HCT116 (cell line): ENCODE measurements at regions not wholly inside any gene's neighbourhood (a gene's known extent, or its start where the extent isn't known, plus 50 kb on each side); places are given as distances from the start of the nearest gene placed in this dataset.

Experiments
- ATAC-seq: fragments of 200-7000 bp; cut with Tn5 transposase; 2 replicates; pipeline ENCODE4 v1.9.1; 2020; ENCODE audit warnings: mild to moderate bottlenecking, moderate library complexity
- BruUV-seq: library from RNA; stranded (reverse); fragments of 400-500 nt; replicated peaks from 2 replicates; lab custom pipeline; 2021; lab: Mats Ljungman, UMichigan
- CTCF ChIA-PET: fragments of 300-600 bp; sonication (Branson Sonifier 250); formaldehyde crosslinking; loops from one replicate; lab custom pipeline; 2021; ENCODE audit warnings: antibody characterized with exemption; lab: Charles Lee
- POLR2A ChIA-PET: fragments of 300-600, 350-600 bp; sonication (Branson Sonifier 250); formaldehyde crosslinking; loops from one replicate; lab custom pipeline; 2021; ENCODE audit warnings: antibody characterized with exemption; lab: Charles Lee
- RAD21 ChIA-PET, 2 experiments: fragments of 300-600 bp; sonication (Branson Sonifier 250); formaldehyde crosslinking; loops; one replicate each; lab custom pipeline; 2023; ENCODE audit warnings: low total read pairs in 2 of 2; ENCODE audit not compliant: uncharacterized antibody in 2 of 2, unreplicated experiment in 2 of 2, low non-redundant PET in 1 of 2; lab: Charles Lee
- DNase-seq: peaks from one replicate; pipeline ENCODE4 v3.0.0-alpha.2; 2010; ENCODE audit warnings: low read depth, low spot score
- H2AFZ ChIP-seq: fragments of 200-600 bp; shearing (Covaris generic), sonication (generic); 2 replicates; pipeline ENCODE4 v1.6.1; 2017; ENCODE audit warnings: low read depth, mixed run types, mixed read lengths, antibody characterized with exemption, low read length; ENCODE audit not compliant: poor library complexity, severe bottlenecking
- H3K27ac ChIP-seq: 2 replicates; pipeline ENCODE4 v1.5.1; 2012; ENCODE audit warnings: low read depth, low read length
- H3K27me3 ChIP-seq: fragments of 200-600 bp; sonication (generic); 2 replicates; pipeline ENCODE4 v1.6.1; 2016; ENCODE audit warnings: mixed run types, low read length, mixed read lengths; ENCODE audit not compliant: insufficient read depth
- H3K36me3 ChIP-seq, 2 experiments: fragments of 200-500 bp in 1 of 2; fragments of 200-600 bp in 1 of 2; sonication (Bioruptor generic) in 1 of 2; sonication (generic) in 1 of 2; 2 replicates each; pipeline versions ENCODE4 v1.5.1 to v1.6.1; 2014 to 2016; ENCODE audit warnings: low read length in 2 of 2, inconsistent platforms in 1 of 2, mixed read lengths in 1 of 2, mixed run types in 1 of 2; ENCODE audit not compliant: insufficient read depth in 2 of 2, control insufficient read depth in 1 of 2
- H3K4me1 ChIP-seq, 2 experiments: fragments of 200-600 bp in 1 of 2; sonication (generic) in 1 of 2; 2 replicates each; pipeline versions ENCODE4 v1.5.1 to v1.6.1; 2012 to 2017; ENCODE audit warnings: low read length in 2 of 2, inconsistent platforms in 1 of 2, mild to moderate bottlenecking in 1 of 2, mixed read lengths in 1 of 2, mixed run types in 1 of 2, moderate library complexity in 1 of 2; ENCODE audit not compliant: insufficient read depth in 2 of 2, control insufficient read depth in 1 of 2
- H3K4me2 ChIP-seq: fragments of 200-600 bp; sonication (generic); 2 replicates; pipeline ENCODE4 v1.6.1; 2017; ENCODE audit warnings: mixed run types, low read length, mixed read lengths
- H3K4me3 ChIP-seq, 2 experiments: fragments of 200-600 bp in 1 of 2; sonication (generic) in 1 of 2; replicated peaks in 1 of 2; 2 replicates each; pipeline ENCODE4 v1.5.1; 2011 to 2016; ENCODE audit warnings: low read length in 2 of 2, control low read depth in 1 of 2, low read depth in 1 of 2, mild to moderate bottlenecking in 1 of 2, mixed read lengths in 1 of 2, mixed run types in 1 of 2
- H3K79me2 ChIP-seq: fragments of 200-600 bp; sonication (generic); 2 replicates; pipeline ENCODE4 v1.6.1; 2017; ENCODE audit warnings: mild to moderate bottlenecking, mixed run types, low read length, moderate library complexity, mixed read lengths; ENCODE audit not compliant: insufficient read depth
- H3K9ac ChIP-seq: fragments of 200-600 bp; sonication (generic); 2 replicates; pipeline ENCODE4 v1.6.1; 2016; ENCODE audit warnings: low read length, mixed read lengths
- H3K9me2 ChIP-seq: fragments of 200-600 bp; sonication (generic), shearing (Covaris generic); 2 replicates; pipeline ENCODE4 v1.6.1; 2017; ENCODE audit warnings: mixed run types, mild to moderate bottlenecking, moderate library complexity; ENCODE audit not compliant: insufficient read depth
- H3K9me3 ChIP-seq, 2 experiments: fragments of 200-500 bp in 1 of 2; fragments of 200-600 bp in 1 of 2; sonication (Bioruptor generic) in 1 of 2; sonication (generic) in 1 of 2; 2 replicates each; pipeline ENCODE4 v1.6.1; 2014 to 2017; ENCODE audit warnings: low read length in 2 of 2, mixed read lengths in 2 of 2, inconsistent platforms in 1 of 2, low read depth in 1 of 2, mild to moderate bottlenecking in 1 of 2, mixed run types in 1 of 2, moderate library complexity in 1 of 2; ENCODE audit not compliant: control insufficient read depth in 1 of 2, insufficient read depth in 1 of 2
- H4K20me1 ChIP-seq: fragments of 200-600 bp; sonication (generic), shearing (Covaris generic); 2 replicates; pipeline ENCODE4 v1.6.1; 2017; ENCODE audit warnings: mixed run types, mild to moderate bottlenecking, moderate library complexity; ENCODE audit not compliant: insufficient read depth
- CBX3 ChIP-seq: IDR thresholded peaks from 2 replicates; pipeline ENCODE4 v1.6.1; 2012; ENCODE audit warnings: low read depth
- CEBPB ChIP-seq: IDR thresholded peaks from 2 replicates; pipeline ENCODE4 v1.6.1; 2012; ENCODE audit warnings: low read depth
- EGR1 ChIP-seq: IDR thresholded peaks from 2 replicates; pipeline ENCODE4 v1.6.1; 2012; ENCODE audit warnings: low read depth
- ELF1 ChIP-seq: IDR thresholded peaks from 2 replicates; pipeline ENCODE4 v1.6.1; 2012; ENCODE audit warnings: low read depth, borderline replicate concordance
- EZH2 ChIP-seq: fragments of 200-600 bp; sonication (generic); IDR thresholded peaks from 2 replicates; pipeline ENCODE4 v1.6.1; 2017; ENCODE audit warnings: antibody characterized with exemption, mixed run types
- EZH2phosphoT487 ChIP-seq: fragments of 200-600 bp; IDR thresholded peaks from 2 replicates; pipeline ENCODE4 v1.6.1; 2018; ENCODE audit warnings: antibody characterized with exemption, borderline replicate concordance
- FOSL1 ChIP-seq: IDR thresholded peaks from 2 replicates; pipeline ENCODE4 v1.6.1; 2012; ENCODE audit warnings: low read depth
- JUND ChIP-seq: IDR thresholded peaks from 2 replicates; pipeline ENCODE4 v1.6.1; 2012
- POLR2A ChIP-seq: IDR thresholded peaks from 2 replicates; pipeline ENCODE4 v1.7.0; 2011; ENCODE audit warnings: borderline replicate concordance; ENCODE audit not compliant: insufficient read depth, insufficient read length; ENCODE audit errors: extremely low read depth
- RAD21 ChIP-seq: IDR thresholded peaks from 2 replicates; pipeline ENCODE4 v1.6.1; 2012; ENCODE audit warnings: low read depth, mild to moderate bottlenecking
- SIN3A ChIP-seq: IDR thresholded peaks from 2 replicates; pipeline ENCODE4 v1.6.1; 2012; ENCODE audit warnings: low read depth
- SP1 ChIP-seq: IDR thresholded peaks from 2 replicates; pipeline ENCODE4 v1.6.1; 2012; ENCODE audit warnings: low read depth
- SRF ChIP-seq: IDR thresholded peaks from 2 replicates; pipeline ENCODE4 v1.6.1; 2012; ENCODE audit warnings: low read depth
- TCF7L2 ChIP-seq: IDR thresholded peaks from 2 replicates; pipeline ENCODE4 v1.7.0; 2011; ENCODE audit warnings: borderline replicate concordance, inconsistent platforms; ENCODE audit not compliant: insufficient read depth, insufficient read length; ENCODE audit errors: extremely low read depth
- YY1 ChIP-seq: IDR thresholded peaks from 2 replicates; pipeline ENCODE4 v1.6.1; 2011; ENCODE audit warnings: low read length, low read depth, moderate library complexity, mild to moderate bottlenecking; ENCODE audit not compliant: insufficient replicate concordance; ENCODE audit errors: extremely low read depth
- ZFX ChIP-seq: fragments of 450-650 bp; IDR thresholded peaks from 2 replicates; pipeline ENCODE4 v1.6.1; 2017
- ZNF274 ChIP-seq: fragments of 200-500 bp; sonication (Bioruptor generic); IDR thresholded peaks from 2 replicates; pipeline ENCODE4 v1.6.1; 2014; ENCODE audit warnings: mild to moderate bottlenecking, low read depth, low read length, inconsistent platforms
- intact Hi-C: fragments of 100-400 bp; cut with micrococcal nuclease; formaldehyde crosslinking; loops from 2 replicates; pipeline ENCODE4 v1.10.0; 2022
- TF ChIP-seq, protein P1 (sequence below): IDR thresholded peaks from 2 replicates; pipeline ENCODE4 v1.6.1; 2012
- TF ChIP-seq, protein P2 (sequence below), 3 experiments: fragments of 200-600 bp in 1 of 3; sonication (generic) in 1 of 3; IDR thresholded peaks in 2 of 3; conservative IDR thresholded peaks in 1 of 3; 2 replicates each; pipeline ENCODE4 v1.5.1; 2012 to 2017; ENCODE audit warnings: low read depth in 2 of 3, low read length in 2 of 3, antibody characterized with exemption in 1 of 3, borderline replicate concordance in 1 of 3, control low read depth in 1 of 3, mild to moderate bottlenecking in 1 of 3, mixed read lengths in 1 of 3, mixed run types in 1 of 3, moderate library complexity in 1 of 3; ENCODE audit not compliant: insufficient read depth in 1 of 3
- TF ChIP-seq, protein P3 (sequence below): IDR thresholded peaks from 2 replicates; pipeline ENCODE4 v1.6.1; 2011; ENCODE audit warnings: mild to moderate bottlenecking, low read length, moderate library complexity; ENCODE audit not compliant: insufficient replicate concordance; ENCODE audit errors: extremely low read depth

DNA sequence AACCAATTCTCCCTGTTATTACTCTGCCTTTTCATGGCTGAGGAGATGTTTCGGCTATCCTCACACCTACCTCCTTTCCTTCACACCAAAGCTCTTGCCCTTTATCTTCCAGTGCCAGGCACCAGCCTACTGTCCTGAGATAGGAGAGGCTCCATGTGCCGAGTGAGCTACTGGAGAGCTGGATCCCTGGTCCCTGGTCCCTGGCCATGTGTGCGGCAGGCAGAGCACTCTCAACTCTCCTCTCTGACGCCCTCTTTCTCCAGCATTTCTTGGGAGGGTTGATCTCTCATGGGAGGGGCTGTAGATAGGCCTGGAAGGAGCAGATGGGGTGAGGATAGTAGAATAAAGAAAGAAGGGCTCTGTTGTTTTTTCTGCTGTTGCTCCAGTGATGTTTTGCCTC is 277.1 kb upstream of the UMPS start:
- no peak for ATAC-seq
- CTCF ChIA-PET, result no interaction called here
- Histone ChIP-seq H3K27me3 (peaks cover 45% of the 10 kb centered on the region; the same call in 1 of the 2 replicates), H3K4me1 (no peaks in the 10 kb centered on the region), H3K4me2 (no peak overlapping the region), H4K20me1 (no peaks in the 10 kb centered on the region), H3K4me3 (no peak overlapping the region), H3K79me2 (no peaks in the 10 kb centered on the region), H2AFZ (no peak overlapping the region), H3K9ac (no peak overlapping the region), H3K9me3 (no peaks in the 10 kb centered on the region), H3K9me2 (no peaks in the 10 kb centered on the region), H3K36me3 (no peaks in the 10 kb centered on the region), H3K27ac (no peak overlapping the region)
- TF ChIP-seq, protein P1, sequence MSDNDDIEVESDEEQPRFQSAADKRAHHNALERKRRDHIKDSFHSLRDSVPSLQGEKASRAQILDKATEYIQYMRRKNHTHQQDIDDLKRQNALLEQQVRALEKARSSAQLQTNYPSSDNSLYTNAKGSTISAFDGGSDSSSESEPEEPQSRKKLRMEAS, result no peak
- TF ChIP-seq SP1, result no peak
- no peak for TF ChIP-seq RAD21
- TF ChIP-seq, protein P2, sequence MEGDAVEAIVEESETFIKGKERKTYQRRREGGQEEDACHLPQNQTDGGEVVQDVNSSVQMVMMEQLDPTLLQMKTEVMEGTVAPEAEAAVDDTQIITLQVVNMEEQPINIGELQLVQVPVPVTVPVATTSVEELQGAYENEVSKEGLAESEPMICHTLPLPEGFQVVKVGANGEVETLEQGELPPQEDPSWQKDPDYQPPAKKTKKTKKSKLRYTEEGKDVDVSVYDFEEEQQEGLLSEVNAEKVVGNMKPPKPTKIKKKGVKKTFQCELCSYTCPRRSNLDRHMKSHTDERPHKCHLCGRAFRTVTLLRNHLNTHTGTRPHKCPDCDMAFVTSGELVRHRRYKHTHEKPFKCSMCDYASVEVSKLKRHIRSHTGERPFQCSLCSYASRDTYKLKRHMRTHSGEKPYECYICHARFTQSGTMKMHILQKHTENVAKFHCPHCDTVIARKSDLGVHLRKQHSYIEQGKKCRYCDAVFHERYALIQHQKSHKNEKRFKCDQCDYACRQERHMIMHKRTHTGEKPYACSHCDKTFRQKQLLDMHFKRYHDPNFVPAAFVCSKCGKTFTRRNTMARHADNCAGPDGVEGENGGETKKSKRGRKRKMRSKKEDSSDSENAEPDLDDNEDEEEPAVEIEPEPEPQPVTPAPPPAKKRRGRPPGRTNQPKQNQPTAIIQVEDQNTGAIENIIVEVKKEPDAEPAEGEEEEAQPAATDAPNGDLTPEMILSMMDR (IDR thresholded peaks at IDR 0.05 in 2 of 3, conservative IDR thresholded peaks at IDR 0.05 in 1 of 3; ENCODE audit: borderline replicate concordance in 1 of 3, insufficient read depth in 1 of 3, low read depth in 2 of 3, low read length in 2 of 3), result no peak
- no peak for TF ChIP-seq SRF
- TF ChIP-seq FOSL1, result no peak
- no peak for TF ChIP-seq ZFX
- no peak for TF ChIP-seq EZH2
- no peak for TF ChIP-seq EGR1
- no peak for TF ChIP-seq POLR2A
- no peak for TF ChIP-seq CBX3
- no peak for TF ChIP-seq ELF1
- TF ChIP-seq EZH2phosphoT487, result no peak
- TF ChIP-seq SIN3A, result no peak
- no peak for TF ChIP-seq TCF7L2
- TF ChIP-seq ZNF274, result no peak
- no peak for TF ChIP-seq YY1
- no peak for TF ChIP-seq JUND
- TF ChIP-seq CEBPB, result no peak
- TF ChIP-seq, protein P3, sequence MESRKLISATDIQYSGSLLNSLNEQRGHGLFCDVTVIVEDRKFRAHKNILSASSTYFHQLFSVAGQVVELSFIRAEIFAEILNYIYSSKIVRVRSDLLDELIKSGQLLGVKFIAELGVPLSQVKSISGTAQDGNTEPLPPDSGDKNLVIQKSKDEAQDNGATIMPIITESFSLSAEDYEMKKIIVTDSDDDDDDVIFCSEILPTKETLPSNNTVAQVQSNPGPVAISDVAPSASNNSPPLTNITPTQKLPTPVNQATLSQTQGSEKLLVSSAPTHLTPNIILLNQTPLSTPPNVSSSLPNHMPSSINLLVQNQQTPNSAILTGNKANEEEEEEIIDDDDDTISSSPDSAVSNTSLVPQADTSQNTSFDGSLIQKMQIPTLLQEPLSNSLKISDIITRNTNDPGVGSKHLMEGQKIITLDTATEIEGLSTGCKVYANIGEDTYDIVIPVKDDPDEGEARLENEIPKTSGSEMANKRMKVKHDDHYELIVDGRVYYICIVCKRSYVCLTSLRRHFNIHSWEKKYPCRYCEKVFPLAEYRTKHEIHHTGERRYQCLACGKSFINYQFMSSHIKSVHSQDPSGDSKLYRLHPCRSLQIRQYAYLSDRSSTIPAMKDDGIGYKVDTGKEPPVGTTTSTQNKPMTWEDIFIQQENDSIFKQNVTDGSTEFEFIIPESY, result no peak
- POLR2A ChIA-PET, result no interaction called here
- intact Hi-C loops, result no loop called here
- BruUV-seq, result no TSS peak
- RAD21 ChIA-PET, result no interaction called here
- DNase-seq, result no peak
